Fibroblast of lung (primary cell): ENCODE measurements at regions not wholly inside any gene's neighbourhood (a gene's known extent, or its start where the extent isn't known, plus 50 kb on each side); places are given as distances from the start of the nearest gene placed in this dataset.

Experiments
- DNase-seq, 2 donors: peaks; one replicate each; pipeline versions ENCODE4 v3.0.0 to v3.0.0-alpha.2; 2010; ENCODE audit warnings: low read depth in 2 of 2
- H2AFZ ChIP-seq: 2 replicates; pipeline ENCODE4 v1.5.1; 2012; ENCODE audit warnings: low read length, control low read depth, inconsistent platforms
- H3K27ac ChIP-seq: 2 replicates; pipeline ENCODE4 v1.5.1; 2011; ENCODE audit warnings: low read length, control low read depth; ENCODE audit not compliant: insufficient read depth
- H3K27me3 ChIP-seq: 2 replicates; pipeline ENCODE4 v1.5.1; 2011; ENCODE audit warnings: mild to moderate bottlenecking, low read length; ENCODE audit not compliant: control insufficient read depth, insufficient read depth
- H3K36me3 ChIP-seq: 2 replicates; pipeline ENCODE4 v1.5.1; 2011; ENCODE audit warnings: low read length; ENCODE audit not compliant: control insufficient read depth, insufficient read depth
- H3K4me1 ChIP-seq: 2 replicates; pipeline ENCODE4 v1.5.1; 2011; ENCODE audit warnings: low read length; ENCODE audit not compliant: control insufficient read depth, insufficient read depth; ENCODE audit errors: extremely low read depth
- H3K4me2 ChIP-seq: 2 replicates; pipeline ENCODE4 v1.5.1; 2011; ENCODE audit warnings: low read length, control low read depth; ENCODE audit not compliant: insufficient read depth; ENCODE audit errors: extremely low read depth
- H3K4me3 ChIP-seq, 4 experiments: fragments of 200-600 bp in 1 of 4; sonication (generic) in 1 of 4; replicated peaks in 1 of 4; 2 replicates each; pipeline ENCODE4 v1.5.1; 2011 to 2016; ENCODE audit warnings: low read length in 4 of 4, low read depth in 3 of 4, mild to moderate bottlenecking in 3 of 4, control low read depth in 2 of 4, inconsistent platforms in 1 of 4, mixed read lengths in 1 of 4; ENCODE audit not compliant: insufficient read depth in 1 of 4; ENCODE audit errors: control extremely low read depth in 1 of 4
- H3K79me2 ChIP-seq: 2 replicates; pipeline ENCODE4 v1.5.1; 2012; ENCODE audit warnings: mild to moderate bottlenecking, low read length, inconsistent platforms; ENCODE audit not compliant: control insufficient read depth, insufficient read depth
- H3K9ac ChIP-seq: 2 replicates; pipeline ENCODE4 v1.5.1; 2011; ENCODE audit warnings: mild to moderate bottlenecking, low read length, control low read depth; ENCODE audit not compliant: insufficient read depth
- H3K9me3 ChIP-seq: 2 replicates; pipeline ENCODE4 v1.5.1; 2012; ENCODE audit warnings: low read depth, low read length; ENCODE audit not compliant: control insufficient read depth, insufficient read depth
- H4K20me1 ChIP-seq: 2 replicates; pipeline ENCODE4 v1.5.1; 2011; ENCODE audit warnings: low read length; ENCODE audit not compliant: control insufficient read depth, insufficient read depth; ENCODE audit errors: extremely low read depth
- CTCF ChIP-seq, 2 donors: IDR thresholded peaks in 1 of 2; conservative IDR thresholded peaks in 1 of 2; 1 replicate in 1 of 2; 2 replicates in 1 of 2; pipeline ENCODE4 v1.5.1; 2011 to 2012; ENCODE audit warnings: low read length in 2 of 2, control low read depth in 1 of 2, inconsistent platforms in 1 of 2, low read depth in 1 of 2, mild to moderate bottlenecking in 1 of 2
- EZH2 ChIP-seq: IDR thresholded peaks from 2 replicates; pipeline ENCODE4 v1.5.1; 2012; ENCODE audit warnings: low read length, control low read depth, mild to moderate bottlenecking; ENCODE audit errors: missing control alignments

- no peaks in the 10 kb centered on the region for H3K36me3 ChIP-seq
- no peak overlapping the region for H3K4me3 ChIP-seq
- H3K9ac ChIP-seq = no peak overlapping the region
- no peaks in the 10 kb centered on the region for H3K9me3 ChIP-seq
- no peaks in the 10 kb centered on the region for H3K27me3 ChIP-seq
- DNase-seq = no peak
- H3K79me2 ChIP-seq = no peaks in the 10 kb centered on the region
- no peak overlapping the region for H3K27ac ChIP-seq
- H4K20me1 ChIP-seq = no peaks in the 10 kb centered on the region
- no peaks in the 10 kb centered on the region for H3K4me1 ChIP-seq
- TF ChIP-seq EZH2 = no peak
- no peak for TF ChIP-seq CTCF (conservative IDR thresholded peaks at IDR 0.05 in 1 of 2, IDR thresholded peaks at IDR 0.05 in 1 of 2; ENCODE audit: low read depth in 1 of 2, low read length in 2 of 2)
- no peak overlapping the region for H2AFZ ChIP-seq
- H3K4me2 ChIP-seq = no peak overlapping the region
These were observed 89.9 kb upstream of the ADAMTS2 start for GRCh38 chr5:179435181-179435580.

GRCh38 chr5:179432547-179432946 is 87.3 kb upstream of the ADAMTS2 start:
- Histone ChIP-seq H3K27ac (no peak overlapping the region), H3K36me3 (no peaks in the 10 kb centered on the region), H3K9me3 (no peaks in the 10 kb centered on the region), H3K27me3 (no peaks in the 10 kb centered on the region), H3K4me3 (no peak overlapping the region), H3K9ac (no peak overlapping the region), H3K4me2 (no peak overlapping the region), H3K4me1 (no peaks in the 10 kb centered on the region), H2AFZ (no peak overlapping the region), H3K79me2 (no peaks in the 10 kb centered on the region), H4K20me1 (no peaks in the 10 kb centered on the region)
- no peak for DNase-seq
- TF ChIP-seq CTCF (conservative IDR thresholded peaks at IDR 0.05 in 1 of 2, IDR thresholded peaks at IDR 0.05 in 1 of 2; ENCODE audit: low read depth in 1 of 2, low read length in 2 of 2) = no peak
- TF ChIP-seq EZH2 = no peak

GRCh38 chr5:179431221-179431824 is 86.1 kb upstream of the ADAMTS2 start:
- Histone ChIP-seq H3K4me3 (no peak overlapping the region), H2AFZ (no peak overlapping the region), H4K20me1 (no peaks in the 10 kb centered on the region), H3K27ac (no peak overlapping the region), H3K79me2 (no peaks in the 10 kb centered on the region), H3K9ac (no peak overlapping the region), H3K4me2 (no peak overlapping the region), H3K4me1 (no peaks in the 10 kb centered on the region), H3K27me3 (no peaks in the 10 kb centered on the region), H3K9me3 (no peaks in the 10 kb centered on the region), H3K36me3 (no peaks in the 10 kb centered on the region)
- no peak for TF ChIP-seq CTCF (conservative IDR thresholded peaks at IDR 0.05 in 1 of 2, IDR thresholded peaks at IDR 0.05 in 1 of 2; ENCODE audit: low read depth in 1 of 2, low read length in 2 of 2)
- TF ChIP-seq EZH2 = no peak
- no peak for DNase-seq
